ENCODE measurements at regions not wholly inside any gene's neighbourhood (a gene's known extent, or its start where the extent isn't known, plus 50 kb on each side); places are given as distances from the start of the nearest gene placed in this dataset.

- Histone ChIP-seq H3K4me1 (ENCODE audit: control insufficient read depth in 2 of 2, insufficient read depth in 2 of 2, low read length in 2 of 2) (no peaks in the 10 kb centered on the region), H3K36me3 (ENCODE audit: control insufficient read depth in 2 of 3, insufficient read depth in 3 of 3, low read length in 3 of 3) (no peaks in the 10 kb centered on the region), H3K27me3 (ENCODE audit: control insufficient read depth in 2 of 2, insufficient read depth in 2 of 2, low read length in 2 of 2) (no peaks in the 10 kb centered on the region), H3K9me3 (ENCODE audit: control insufficient read depth in 2 of 3, low read length in 3 of 3) (no peaks in the 10 kb centered on the region), H3K27ac (ENCODE audit: low read depth, low read length) (no peak overlapping the region), H3K4me3 (ENCODE audit: low read length) (no peak overlapping the region)
- DNase-seq, result no peak
- Mint-ChIP-seq H3K36me3 (no peaks in the 10 kb centered on the region), H3K27me3 (peaks cover 0 to 6% (median 0%) of the 10 kb centered on the region in 5 donors), H3K9me3 (no peaks in the 10 kb centered on the region), H3K4me1 (no peaks in the 10 kb centered on the region), H3K4me3 (no peak overlapping the region), H3K27ac (no peak overlapping the region)
- intact Hi-C loops (cut with micrococcal nuclease), result no loop called here
- ChIA-PET CTCF (no interaction called here), POLR2A (no interaction called here)
- no peak for ATAC-seq
Measured at GRCh38 chr10:78863140-78863905, 205.4 kb upstream of the ZMIZ1 start.

- H3K4me1 ChIP-seq (ENCODE audit: control insufficient read depth in 2 of 2, insufficient read depth in 2 of 2, low read length in 2 of 2), result no peaks in the 10 kb centered on the region
- H3K27me3 ChIP-seq (ENCODE audit: control insufficient read depth in 2 of 2, insufficient read depth in 2 of 2, low read length in 2 of 2), result no peaks in the 10 kb centered on the region
- DNase-seq (no peak), ATAC-seq (no peak)
- CTCF ChIA-PET, result no interaction called here
- no peak overlapping the region for H3K27ac Mint-ChIP-seq
- intact Hi-C loops (cut with micrococcal nuclease), result no loop called here
- H3K9me3 Mint-ChIP-seq, result no peaks in the 10 kb centered on the region
- no peaks in the 10 kb centered on the region for H3K36me3 Mint-ChIP-seq
- no peak overlapping the region for H3K27ac ChIP-seq (ENCODE audit: low read depth, low read length)
- POLR2A ChIA-PET, result no interaction called here
- peaks cover 0 to 8% (median 0%) of the 10 kb centered on the region in 5 donors for H3K27me3 Mint-ChIP-seq
- no peak overlapping the region for H3K4me3 Mint-ChIP-seq
- no peaks in the 10 kb centered on the region for H3K36me3 ChIP-seq (ENCODE audit: control insufficient read depth in 2 of 3, insufficient read depth in 3 of 3, low read length in 3 of 3)
- H3K9me3 ChIP-seq (ENCODE audit: control insufficient read depth in 2 of 3, low read length in 3 of 3), result no peaks in the 10 kb centered on the region
- no peak overlapping the region for H3K4me3 ChIP-seq (ENCODE audit: low read length)
- H3K4me1 Mint-ChIP-seq, result no peaks in the 10 kb centered on the region
Measured at GRCh38 chr10:78863906-78864239, 204.9 kb upstream of the ZMIZ1 start.

- no peak for DNase-seq
- POLR2A ChIA-PET, result no interaction called here
- Histone ChIP-seq H3K4me1 (ENCODE audit: control insufficient read depth in 2 of 2, insufficient read depth in 2 of 2, low read length in 2 of 2) (no peaks in the 10 kb centered on the region), H3K9me3 (ENCODE audit: control insufficient read depth in 2 of 3, low read length in 3 of 3) (no peaks in the 10 kb centered on the region), H3K36me3 (ENCODE audit: control insufficient read depth in 2 of 3, insufficient read depth in 3 of 3, low read length in 3 of 3) (no peaks in the 10 kb centered on the region), H3K27ac (ENCODE audit: low read depth, low read length) (no peak overlapping the region), H3K4me3 (ENCODE audit: low read length) (no peak overlapping the region), H3K27me3 (ENCODE audit: control insufficient read depth in 2 of 2, insufficient read depth in 2 of 2, low read length in 2 of 2) (no peaks in the 10 kb centered on the region)
- no peaks in the 10 kb centered on the region for H3K9me3 Mint-ChIP-seq
- no peaks in the 10 kb centered on the region for H3K4me1 Mint-ChIP-seq
- CTCF ChIA-PET, result no interaction called here
- intact Hi-C loops (cut with micrococcal nuclease), result no loop called here
- no peak for ATAC-seq
- H3K27me3 Mint-ChIP-seq, result peaks cover 0 to 13% (median 0%) of the 10 kb centered on the region in 5 donors
- no peak overlapping the region for H3K27ac Mint-ChIP-seq
- H3K4me3 Mint-ChIP-seq, result no peak overlapping the region
- H3K36me3 Mint-ChIP-seq, result no peaks in the 10 kb centered on the region
Measured at GRCh38 chr10:78864761-78865537, 203.8 kb upstream of the ZMIZ1 start.

GRCh38 chr10:78865538-78865875 is 203.3 kb upstream of the ZMIZ1 start:
- no peak for DNase-seq
- CTCF ChIA-PET, result no interaction called here
- no peak overlapping the region for H3K27ac Mint-ChIP-seq
- Histone ChIP-seq H3K27ac (ENCODE audit: low read depth, low read length) (no peak overlapping the region), H3K4me3 (ENCODE audit: low read length) (no peak overlapping the region), H3K9me3 (ENCODE audit: control insufficient read depth in 2 of 3, low read length in 3 of 3) (no peaks in the 10 kb centered on the region), H3K4me1 (ENCODE audit: control insufficient read depth in 2 of 2, insufficient read depth in 2 of 2, low read length in 2 of 2) (no peaks in the 10 kb centered on the region), H3K27me3 (ENCODE audit: control insufficient read depth in 2 of 2, insufficient read depth in 2 of 2, low read length in 2 of 2) (no peaks in the 10 kb centered on the region), H3K36me3 (ENCODE audit: control insufficient read depth in 2 of 3, insufficient read depth in 3 of 3, low read length in 3 of 3) (no peaks in the 10 kb centered on the region)
- POLR2A ChIA-PET, result no interaction called here
- H3K36me3 Mint-ChIP-seq, result no peaks in the 10 kb centered on the region
- peaks cover 0 to 17% (median 0%) of the 10 kb centered on the region in 5 donors for H3K27me3 Mint-ChIP-seq
- peaks cover 0 to 1% (median 0%) of the 10 kb centered on the region in 7 donors for H3K4me1 Mint-ChIP-seq
- ATAC-seq, result no peak
- H3K9me3 Mint-ChIP-seq, result no peaks in the 10 kb centered on the region
- intact Hi-C loops (cut with micrococcal nuclease), result no loop called here
- H3K4me3 Mint-ChIP-seq, result no peak overlapping the region

- POLR2A ChIA-PET, result no interaction called here
Measured at GRCh38 chr10:78865931-78866717, 202.6 kb upstream of the ZMIZ1 start.

GRCh38 chr10:78866731-78867554 is 201.8 kb upstream of the ZMIZ1 start:
- Mint-ChIP-seq H3K9me3 (no peaks in the 10 kb centered on the region), H3K36me3 (no peaks in the 10 kb centered on the region), H3K27me3 (peaks cover 0 to 22% (median 0%) of the 10 kb centered on the region in 5 donors), H3K4me1 (peaks cover 0 to 1% (median 0%) of the 10 kb centered on the region in 7 donors), H3K27ac (no peak overlapping the region), H3K4me3 (no peak overlapping the region)
- H3K9me3 ChIP-seq (ENCODE audit: control insufficient read depth in 2 of 3, low read length in 3 of 3), result no peaks in the 10 kb centered on the region
- ATAC-seq (no peak), DNase-seq (no peak)
- no peaks in the 10 kb centered on the region for H3K36me3 ChIP-seq (ENCODE audit: control insufficient read depth in 2 of 3, insufficient read depth in 3 of 3, low read length in 3 of 3)
- H3K4me3 ChIP-seq (ENCODE audit: low read length), result no peak overlapping the region
- no peaks in the 10 kb centered on the region for H3K27me3 ChIP-seq (ENCODE audit: control insufficient read depth in 2 of 2, insufficient read depth in 2 of 2, low read length in 2 of 2)
- no peak overlapping the region for H3K27ac ChIP-seq (ENCODE audit: low read depth, low read length)
- no peaks in the 10 kb centered on the region for H3K4me1 ChIP-seq (ENCODE audit: control insufficient read depth in 2 of 2, insufficient read depth in 2 of 2, low read length in 2 of 2)
- ChIA-PET POLR2A (no interaction called here), CTCF (interaction anchor here (0.6 kb wide), 1 partner anchor 189 kb away, joined by 3 read pairs; no protein-coding TSS in a partner anchor)
- intact Hi-C loops (cut with micrococcal nuclease), result no loop called here

More at GRCh38 chr10:78865931-78866717, 202.6 kb upstream of the ZMIZ1 start:
- Histone ChIP-seq H3K36me3 (ENCODE audit: control insufficient read depth in 2 of 3, insufficient read depth in 3 of 3, low read length in 3 of 3) (no peaks in the 10 kb centered on the region), H3K4me1 (ENCODE audit: control insufficient read depth in 2 of 2, insufficient read depth in 2 of 2, low read length in 2 of 2) (no peaks in the 10 kb centered on the region), H3K27ac (ENCODE audit: low read depth, low read length) (no peak overlapping the region), H3K4me3 (ENCODE audit: low read length) (no peak overlapping the region), H3K9me3 (ENCODE audit: control insufficient read depth in 2 of 3, low read length in 3 of 3) (no peaks in the 10 kb centered on the region), H3K27me3 (ENCODE audit: control insufficient read depth in 2 of 2, insufficient read depth in 2 of 2, low read length in 2 of 2) (no peaks in the 10 kb centered on the region)
- Mint-ChIP-seq H3K36me3 (no peaks in the 10 kb centered on the region), H3K27ac (no peak overlapping the region), H3K4me3 (no peak overlapping the region), H3K4me1 (peaks cover 0 to 1% (median 0%) of the 10 kb centered on the region in 7 donors), H3K9me3 (no peaks in the 10 kb centered on the region), H3K27me3 (peaks cover 0 to 20% (median 0%) of the 10 kb centered on the region in 5 donors)
- CTCF ChIA-PET, result interaction anchor here (0.6 kb wide), 1 partner anchor 189 kb away, joined by 3 read pairs; no protein-coding TSS in a partner anchor
- DNase-seq (no peak), ATAC-seq (no peak)
- intact Hi-C loops (cut with micrococcal nuclease), result no loop called here

Measured in naive thymus-derived CD4-positive, alpha-beta T cell (primary cell).